IMR-90 (cell line): ENCODE measurements at regions not wholly inside any gene's neighbourhood (a gene's known extent, or its start where the extent isn't known, plus 50 kb on each side); places are given as distances from the start of the nearest gene placed in this dataset.

Experiments used
- ATAC-seq: fragments of 200-7000 bp; cut with Tn5 transposase; 2 replicates; pipeline ENCODE4 v1.9.1; 2020; ENCODE audit warnings: low read depth, mild to moderate bottlenecking, moderate library complexity
- BruUV-seq: library from RNA; stranded (reverse); fragments of 400-500 nt; replicated peaks from 2 replicates; lab custom pipeline; 2021; lab: Mats Ljungman, UMichigan
- CTCF ChIA-PET: fragments of 300-600 bp; formaldehyde crosslinking; extraction: SDS; loops from one replicate; lab custom pipeline; 2021; ENCODE audit warnings: antibody characterized with exemption; lab: Yijun Ruan, JAX
- POLR2A ChIA-PET: fragments of 300-600 bp; sonication (Branson Sonifier 250); formaldehyde crosslinking; loops from one replicate; lab custom pipeline; 2022; ENCODE audit warnings: antibody characterized with exemption; ENCODE audit not compliant: unreplicated experiment; lab: Charles Lee
- DNase-seq: peaks from one replicate; pipeline ENCODE4 v3.0.0; 2013
- H2AFZ ChIP-seq: replicated peaks from 2 replicates; pipeline ENCODE3; 2013; ENCODE audit warnings: low read length, mild to moderate bottlenecking; ENCODE audit not compliant: poor library complexity
- H2AK5ac ChIP-seq: 2 replicates; pipeline ENCODE4 v1.6.1; 2013; ENCODE audit warnings: low read depth, low read length, inconsistent platforms
- H2AK9ac ChIP-seq: replicated peaks from 2 replicates; pipeline ENCODE3; 2013; ENCODE audit warnings: mild to moderate bottlenecking, low read depth, low read length, moderate library complexity; ENCODE audit not compliant: poor library complexity
- H2BK120ac ChIP-seq: 2 replicates; pipeline ENCODE4 v1.6.1; 2013; ENCODE audit warnings: low read depth, low read length, inconsistent platforms
- H2BK15ac ChIP-seq: 3 replicates; pipeline ENCODE4 v1.6.1; 2013; ENCODE audit warnings: low read depth, low read length, inconsistent platforms
- H2BK20ac ChIP-seq: 2 replicates; pipeline ENCODE4 v1.6.1; 2013; ENCODE audit warnings: low read depth, mild to moderate bottlenecking, inconsistent platforms, low read length, moderate library complexity
- H2BK5ac ChIP-seq: 2 replicates; pipeline ENCODE4 v1.6.1; 2013; ENCODE audit warnings: mild to moderate bottlenecking, low read depth, low read length, inconsistent platforms; ENCODE audit not compliant: poor library complexity, severe bottlenecking
- H3K14ac ChIP-seq: replicated peaks from 2 replicates; pipeline ENCODE4 v1.6.1; 2013; ENCODE audit warnings: low read depth, low read length, inconsistent platforms
- H3K18ac ChIP-seq: 2 replicates; pipeline ENCODE4 v1.6.1; 2013; ENCODE audit warnings: low read depth, low read length, control low read depth
- H3K23ac ChIP-seq: 2 replicates; pipeline ENCODE4 v1.6.1; 2013; ENCODE audit warnings: low read depth, low read length, inconsistent platforms
- H3K27ac ChIP-seq: 2 replicates; pipeline ENCODE4 v1.5.1; 2013; ENCODE audit warnings: mild to moderate bottlenecking, control low read depth, low read length; ENCODE audit not compliant: insufficient read depth
- H3K27me3 ChIP-seq: 2 replicates; pipeline ENCODE4 v1.6.1; 2013; ENCODE audit warnings: low read length; ENCODE audit not compliant: control insufficient read depth, insufficient read depth
- H3K36me3 ChIP-seq: 2 replicates; pipeline ENCODE4 v1.6.1; 2013; ENCODE audit warnings: low read length, mixed read lengths; ENCODE audit not compliant: control insufficient read depth, insufficient read depth
- H3K4ac ChIP-seq: 2 replicates; pipeline ENCODE4 v1.6.1; 2013; ENCODE audit warnings: low read depth, low read length, inconsistent platforms
- H3K4me1 ChIP-seq: 2 replicates; pipeline ENCODE4 v1.6.1; 2013; ENCODE audit warnings: low read length, mixed read lengths; ENCODE audit not compliant: control insufficient read depth, insufficient read depth
- H3K4me2 ChIP-seq: 2 replicates; pipeline ENCODE4 v1.6.1; 2013; ENCODE audit warnings: low read depth, mild to moderate bottlenecking, control low read depth, low read length, moderate library complexity
- H3K4me3 ChIP-seq: 2 replicates; pipeline ENCODE4 v1.5.1; 2013; ENCODE audit warnings: low read depth, mild to moderate bottlenecking, control low read depth, low read length, moderate library complexity; ENCODE audit not compliant: insufficient read depth
- H3K56ac ChIP-seq: 2 replicates; pipeline ENCODE4 v1.6.1; 2013; ENCODE audit warnings: low read length, inconsistent platforms; ENCODE audit not compliant: insufficient read depth; ENCODE audit errors: extremely low read depth
- H3K79me1 ChIP-seq, 2 experiments: 2 replicates each; pipeline ENCODE4 v1.6.1; 2013; ENCODE audit warnings: low read length in 2 of 2, inconsistent platforms in 1 of 2, low read depth in 1 of 2
- H3K9ac ChIP-seq: 2 replicates; pipeline ENCODE4 v1.6.1; 2013; ENCODE audit warnings: low read depth, low read length, control low read depth
- H3K9me1 ChIP-seq: 2 replicates; pipeline ENCODE4 v1.6.1; 2013; ENCODE audit warnings: low read length, inconsistent platforms; ENCODE audit not compliant: insufficient read depth
- H3K9me3 ChIP-seq: 2 replicates; pipeline ENCODE4 v1.6.1; 2013; ENCODE audit warnings: low read length; ENCODE audit not compliant: control insufficient read depth, insufficient read depth
- H4K20me1 ChIP-seq: 2 replicates; pipeline ENCODE4 v1.6.1; 2013; ENCODE audit warnings: low read length, inconsistent platforms; ENCODE audit not compliant: insufficient read depth
- H4K5ac ChIP-seq: 2 replicates; pipeline ENCODE4 v1.6.1; 2013; ENCODE audit warnings: mild to moderate bottlenecking, low read depth, low read length, control low read depth
- H4K8ac ChIP-seq, 2 experiments: 2 replicates each; pipeline ENCODE4 v1.6.1; 2013; ENCODE audit warnings: low read depth in 2 of 2, low read length in 2 of 2, control low read depth in 1 of 2, inconsistent platforms in 1 of 2
- H4K91ac ChIP-seq: 2 replicates; pipeline ENCODE4 v1.6.1; 2013; ENCODE audit warnings: low read depth, low read length, inconsistent platforms; ENCODE audit not compliant: insufficient read depth
- CHD1 ChIP-seq: IDR thresholded peaks from 2 replicates; pipeline ENCODE4 v1.6.1; 2012; ENCODE audit warnings: low read depth, low read length, improper control_type of control experiment
- MAFK ChIP-seq: IDR thresholded peaks from 2 replicates; pipeline ENCODE4 v1.6.1; 2012; ENCODE audit warnings: low read depth, low read length, improper control_type of control experiment
- MXI1 ChIP-seq: IDR thresholded peaks from 2 replicates; pipeline ENCODE4 v1.6.1; 2012; ENCODE audit warnings: low read depth, mild to moderate bottlenecking, low read length, moderate library complexity, borderline replicate concordance
- POLR2A ChIP-seq: IDR thresholded peaks from 2 replicates; pipeline ENCODE4 v1.6.1; 2012; ENCODE audit warnings: mild to moderate bottlenecking, low read depth, low read length
- RCOR1 ChIP-seq: IDR thresholded peaks from 2 replicates; pipeline ENCODE4 v1.6.1; 2012; ENCODE audit warnings: mild to moderate bottlenecking, low read length, improper control_type of control experiment; ENCODE audit not compliant: insufficient replicate concordance
- RFX5 ChIP-seq: IDR thresholded peaks from 2 replicates; pipeline ENCODE4 v1.8.0; 2012; ENCODE audit warnings: low read depth, mild to moderate bottlenecking, low read length, moderate library complexity
- SMC3 ChIP-seq: fragments of 150-350 bp; IDR thresholded peaks from 2 replicates; pipeline ENCODE4 v1.6.1; 2016; ENCODE audit warnings: low read depth, mild to moderate bottlenecking, antibody characterized with exemption, low read length, moderate library complexity
- dilution Hi-C: fragments of 300-500 bp; cut with HindIII; formaldehyde crosslinking; loops from one replicate; pipeline ENCODE4 v1.14.3; 2018; ENCODE audit warnings: low sequenced_read_pairs; ENCODE audit not compliant: unreplicated experiment
- in situ Hi-C: fragments of 300-500 bp; cut with MboI; formaldehyde crosslinking; loops from 3 replicates; pipeline ENCODE4 v1.14.3; 2019; ENCODE audit warnings: low sequenced_read_pairs, inconsistent platforms, mixed read lengths
- intact Hi-C: fragments of 100-400 bp; cut with micrococcal nuclease; formaldehyde crosslinking; loops from 2 replicates; pipeline ENCODE4 v1.10.0; 2022
- TF ChIP-seq, protein P1 (sequence below): conservative IDR thresholded peaks from 2 replicates; pipeline ENCODE4 v1.5.1; 2012; ENCODE audit warnings: mild to moderate bottlenecking, low read depth, low read length, improper control_type of control experiment

DNA sequence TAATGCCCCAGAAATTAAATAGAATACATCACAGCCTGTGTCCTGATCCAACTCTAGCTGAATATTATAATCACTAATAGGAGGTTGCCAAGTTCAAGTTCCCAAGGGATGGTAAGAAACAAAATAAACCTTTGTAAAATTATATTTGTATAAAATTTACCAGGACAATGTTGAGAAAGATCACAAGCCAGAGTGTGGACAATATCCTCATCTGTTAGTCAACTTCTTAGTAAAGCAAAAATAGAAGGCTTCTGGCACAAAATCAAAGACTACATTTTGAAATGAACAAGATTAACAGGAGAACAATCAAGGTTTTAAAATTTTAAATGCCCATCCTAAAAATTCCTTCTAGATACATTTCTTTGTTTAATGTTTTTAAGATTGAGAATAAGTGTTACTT lies 290.4 kb upstream of the HSF2 start:
- H4K20me1 ChIP-seq: no peaks in the 10 kb centered on the region
- no peak for TF ChIP-seq RCOR1
- TF ChIP-seq CHD1: no peak
- TF ChIP-seq, protein P1, sequence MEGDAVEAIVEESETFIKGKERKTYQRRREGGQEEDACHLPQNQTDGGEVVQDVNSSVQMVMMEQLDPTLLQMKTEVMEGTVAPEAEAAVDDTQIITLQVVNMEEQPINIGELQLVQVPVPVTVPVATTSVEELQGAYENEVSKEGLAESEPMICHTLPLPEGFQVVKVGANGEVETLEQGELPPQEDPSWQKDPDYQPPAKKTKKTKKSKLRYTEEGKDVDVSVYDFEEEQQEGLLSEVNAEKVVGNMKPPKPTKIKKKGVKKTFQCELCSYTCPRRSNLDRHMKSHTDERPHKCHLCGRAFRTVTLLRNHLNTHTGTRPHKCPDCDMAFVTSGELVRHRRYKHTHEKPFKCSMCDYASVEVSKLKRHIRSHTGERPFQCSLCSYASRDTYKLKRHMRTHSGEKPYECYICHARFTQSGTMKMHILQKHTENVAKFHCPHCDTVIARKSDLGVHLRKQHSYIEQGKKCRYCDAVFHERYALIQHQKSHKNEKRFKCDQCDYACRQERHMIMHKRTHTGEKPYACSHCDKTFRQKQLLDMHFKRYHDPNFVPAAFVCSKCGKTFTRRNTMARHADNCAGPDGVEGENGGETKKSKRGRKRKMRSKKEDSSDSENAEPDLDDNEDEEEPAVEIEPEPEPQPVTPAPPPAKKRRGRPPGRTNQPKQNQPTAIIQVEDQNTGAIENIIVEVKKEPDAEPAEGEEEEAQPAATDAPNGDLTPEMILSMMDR: no peak
- TF ChIP-seq MXI1: no peak
- TF ChIP-seq RFX5: no peak
- TF ChIP-seq SMC3: no peak
- no peak for TF ChIP-seq POLR2A
- no peak for TF ChIP-seq MAFK
- no peak overlapping the region for H2AFZ ChIP-seq
- H2AK5ac ChIP-seq: no peak overlapping the region
- H3K9me1 ChIP-seq: no peaks in the 10 kb centered on the region
- no peak overlapping the region for H3K27ac ChIP-seq
- DNase-seq (no peak), ATAC-seq (no peak)
- no peaks in the 10 kb centered on the region for H3K36me3 ChIP-seq
- in situ Hi-C loops: no loop called here
- ChIA-PET CTCF (no interaction called here), POLR2A (no interaction called here)
- H3K4me3 ChIP-seq: no peak overlapping the region
- intact Hi-C loops: no loop called here
- no peak overlapping the region for H3K56ac ChIP-seq
- H3K4me2 ChIP-seq: no peak overlapping the region
- no peak overlapping the region for H2BK120ac ChIP-seq
- no peaks in the 10 kb centered on the region for H3K4me1 ChIP-seq
- no peak overlapping the region for H2BK5ac ChIP-seq
- H3K27me3 ChIP-seq: no peaks in the 10 kb centered on the region; the same call in 1 of the 2 replicates
- no peak overlapping the region for H2BK20ac ChIP-seq
- no peak overlapping the region for H3K18ac ChIP-seq
- no peak overlapping the region for H3K4ac ChIP-seq
- no peak overlapping the region for H4K5ac ChIP-seq
- H3K9me3 ChIP-seq: no peaks in the 10 kb centered on the region
- no peak overlapping the region for H4K8ac ChIP-seq
- no peak overlapping the region for H4K91ac ChIP-seq
- no peaks in the 10 kb centered on the region for H3K79me1 ChIP-seq
- H2AK9ac ChIP-seq: no peak overlapping the region
- dilution Hi-C loops: no loop called here
- BruUV-seq: no TSS peak
- no peak overlapping the region for H3K23ac ChIP-seq
- no peak overlapping the region for H3K14ac ChIP-seq
- H2BK15ac ChIP-seq: no peak overlapping the region
- no peak overlapping the region for H3K9ac ChIP-seq
